ENCODE measurements at regions not wholly inside any gene's neighbourhood (a gene's known extent, or its start where the extent isn't known, plus 50 kb on each side); places are given as distances from the start of the nearest gene placed in this dataset.
A peak's percentile ranks its signal among the peaks of the same experiment; 100 is the strongest.

DNA sequence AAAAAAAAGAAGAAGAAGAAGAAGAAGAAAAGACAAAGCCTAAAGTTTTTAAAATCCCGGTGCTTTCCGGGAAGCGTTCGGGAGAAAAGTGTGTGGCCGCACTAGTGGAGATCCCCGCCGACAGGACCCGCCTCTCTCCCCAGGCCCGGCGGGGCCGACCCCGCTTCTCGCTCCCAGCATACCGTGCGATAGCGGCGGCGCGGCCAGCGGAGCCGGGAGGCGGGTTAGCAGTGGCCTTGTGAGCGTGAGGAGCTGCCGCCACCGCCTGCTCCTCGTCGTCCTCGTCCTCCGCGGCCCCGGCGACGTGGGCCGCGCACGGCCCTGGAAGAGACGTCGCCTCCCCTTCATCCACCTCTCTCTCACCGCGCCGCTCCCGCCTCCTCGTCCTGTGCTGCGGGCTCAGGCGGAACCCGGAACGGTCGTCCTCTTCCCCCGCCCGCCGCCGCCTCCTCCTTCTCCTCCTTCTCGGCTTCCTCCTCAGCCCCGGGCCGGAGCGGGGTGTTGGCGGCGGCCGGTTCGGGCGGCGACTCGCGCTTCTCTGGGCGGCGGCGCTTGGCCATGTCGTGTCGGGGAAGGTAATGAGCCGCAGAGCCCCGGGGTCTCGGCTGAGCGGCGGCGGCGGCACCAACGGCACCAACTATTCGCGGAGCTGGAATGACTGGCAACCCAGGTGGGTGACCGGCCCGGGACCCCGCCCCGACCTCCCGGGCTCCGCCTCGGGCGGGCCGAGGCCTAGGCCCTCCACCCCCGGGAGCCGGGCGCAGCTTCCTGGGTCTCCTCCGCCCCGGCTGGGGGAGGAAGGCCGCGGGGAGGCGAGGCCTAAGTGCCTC lies 62.6 kb upstream of the CDR2 start (continued):
- peak; percentile 79; the same call in 1 of the 2 replicates for TF ChIP-seq KAT7 (CRISPR knock-in tag; IDR thresholded peaks at IDR 0.05; ENCODE audit: borderline replicate concordance)
- TF ChIP-seq BORCS8-MEF2B (CRISPR knock-in tag; IDR thresholded peaks at IDR 0.05) = peak; percentile 39; the same call in 1 of the 2 replicates
- TF ChIP-seq, protein P1, sequence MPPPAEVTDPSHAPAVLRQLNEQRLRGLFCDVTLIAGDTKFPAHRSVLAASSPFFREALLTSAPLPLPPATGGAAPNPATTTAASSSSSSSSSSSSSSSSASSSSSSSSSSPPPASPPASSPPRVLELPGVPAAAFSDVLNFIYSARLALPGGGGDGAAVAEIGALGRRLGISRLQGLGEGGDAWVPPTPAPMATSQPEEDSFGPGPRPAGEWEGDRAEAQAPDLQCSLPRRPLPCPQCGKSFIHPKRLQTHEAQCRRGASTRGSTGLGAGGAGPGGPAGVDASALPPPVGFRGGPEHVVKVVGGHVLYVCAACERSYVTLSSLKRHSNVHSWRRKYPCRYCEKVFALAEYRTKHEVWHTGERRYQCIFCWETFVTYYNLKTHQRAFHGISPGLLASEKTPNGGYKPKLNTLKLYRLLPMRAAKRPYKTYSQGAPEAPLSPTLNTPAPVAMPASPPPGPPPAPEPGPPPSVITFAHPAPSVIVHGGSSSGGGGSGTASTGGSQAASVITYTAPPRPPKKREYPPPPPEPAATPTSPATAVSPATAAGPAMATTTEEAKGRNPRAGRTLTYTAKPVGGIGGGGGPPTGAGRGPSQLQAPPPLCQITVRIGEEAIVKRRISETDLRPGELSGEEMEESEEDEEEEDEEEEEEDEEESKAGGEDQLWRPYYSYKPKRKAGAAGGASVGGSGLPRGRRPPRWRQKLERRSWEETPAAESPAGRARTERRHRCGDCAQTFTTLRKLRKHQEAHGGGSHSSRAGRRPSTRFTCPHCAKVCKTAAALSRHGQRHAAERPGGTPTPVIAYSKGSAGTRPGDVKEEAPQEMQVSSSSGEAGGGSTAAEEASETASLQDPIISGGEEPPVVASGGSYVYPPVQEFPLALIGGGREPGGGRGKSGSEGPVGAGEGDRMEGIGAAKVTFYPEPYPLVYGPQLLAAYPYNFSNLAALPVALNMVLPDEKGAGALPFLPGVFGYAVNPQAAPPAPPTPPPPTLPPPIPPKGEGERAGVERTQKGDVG (CRISPR knock-in tag; IDR thresholded peaks at IDR 0.05; ENCODE audit: borderline replicate concordance) = 0 out of 2 replicates have a peak, but pooled peaks have one; percentile 37
- TF ChIP-seq ZNF235 (CRISPR knock-in tag; IDR thresholded peaks at IDR 0.05; ENCODE audit: borderline replicate concordance) = peak; percentile 79; the same call in 1 of the 2 replicates
- peak; percentile 63; the same call in 1 of the 2 replicates for TF ChIP-seq ZSCAN25 (CRISPR knock-in tag; IDR thresholded peaks at IDR 0.05)
- 0 out of 2 replicates have a peak, but pooled peaks have one; percentile 18 for TF ChIP-seq PRDM4 (CRISPR knock-in tag; IDR thresholded peaks at IDR 0.05; ENCODE audit: borderline replicate concordance)
- peak; percentile 77 for TF ChIP-seq SP5 (CRISPR knock-in tag; IDR thresholded peaks at IDR 0.05; ENCODE audit: borderline replicate concordance, low read depth)
- TF ChIP-seq ZFP91 (CRISPR knock-in tag; IDR thresholded peaks at IDR 0.05; ENCODE audit: borderline replicate concordance) = peak; percentile 79; the same call in 1 of the 2 replicates
- peak; percentile 84 for TF ChIP-seq POLR2AphosphoS5 (IDR thresholded peaks at IDR 0.05; ENCODE audit: low read depth, low read length)
- TF ChIP-seq POGK (CRISPR knock-in tag; conservative IDR thresholded peaks at IDR 0.05) = peak; percentile 89
- peak; percentile 64; the same call in 1 of the 2 replicates for TF ChIP-seq ZNF557 (CRISPR knock-in tag; IDR thresholded peaks at IDR 0.05)
- peak; percentile 77; the same call in 1 of the 2 replicates for TF ChIP-seq HBP1 (CRISPR knock-in tag; IDR thresholded peaks at IDR 0.05; ENCODE audit: low read depth)
- TF ChIP-seq ZZZ3 (CRISPR knock-in tag; IDR thresholded peaks at IDR 0.05; ENCODE audit: borderline replicate concordance) = peak; percentile 37; the same call in 1 of the 2 replicates
- 0 out of 2 replicates have a peak, but pooled peaks have one; percentile 22 for TF ChIP-seq ISX (CRISPR knock-in tag; conservative IDR thresholded peaks at IDR 0.05)
